A673 (cell line): ENCODE measurements at regions not wholly inside any gene's neighbourhood (a gene's known extent, or its start where the extent isn't known, plus 50 kb on each side); places are given as distances from the start of the nearest gene placed in this dataset.
"Not testable (repeated sequence)": the region's sequence is repeated elsewhere in the genome, so short reads cannot be mapped to it uniquely, and the experiment has no call there.

ENCODE experiments used
- BruUV-seq: library from RNA; stranded (reverse); fragments of 400-500 nt; replicated peaks from 2 replicates; lab custom pipeline; 2021; lab: Mats Ljungman, UMichigan
- CTCF ChIA-PET: fragments of 300-600 bp; sonication (Branson Sonifier 250); formaldehyde crosslinking; loops from one replicate; lab custom pipeline; 2022; ENCODE audit warnings: antibody characterized with exemption; lab: Charles Lee
- POLR2A ChIA-PET: fragments of 300-600 bp; sonication (Branson Sonifier 250); formaldehyde crosslinking; loops from one replicate; lab custom pipeline; 2022; ENCODE audit warnings: antibody characterized with exemption; ENCODE audit not compliant: low non-redundant PET; lab: Charles Lee
- DNase-seq: peaks from one replicate; pipeline ENCODE4 v3.0.0-alpha.2; 2015; ENCODE audit warnings: low spot score
- H3K27ac ChIP-seq: fragments of 200-600 bp; sonication (generic); 2 replicates; pipeline ENCODE4 v1.5.1; 2016; ENCODE audit warnings: mixed run types, low read depth, mild to moderate bottlenecking, mixed read lengths, antibody characterized with exemption, low read length; ENCODE audit not compliant: poor library complexity, severe bottlenecking
- H3K27me3 ChIP-seq: fragments of 200-600 bp; sonication (generic); replicated peaks from 2 replicates; pipeline ENCODE4 v1.6.1; 2017; ENCODE audit warnings: mixed run types, low read depth, mild to moderate bottlenecking, mixed read lengths, antibody characterized with exemption, low read length; ENCODE audit not compliant: insufficient read depth, poor library complexity
- H3K36me3 ChIP-seq: fragments of 200-600 bp; sonication (generic); 2 replicates; pipeline ENCODE4 v1.6.1; 2016; ENCODE audit warnings: mixed run types, mild to moderate bottlenecking, mixed read lengths, antibody characterized with exemption, low read length; ENCODE audit not compliant: insufficient read depth, poor library complexity, severe bottlenecking
- H3K4me1 ChIP-seq: fragments of 200-600 bp; sonication (generic); 2 replicates; pipeline ENCODE4 v1.6.1; 2017; ENCODE audit warnings: mixed run types, mild to moderate bottlenecking, mixed read lengths, antibody characterized with exemption, low read length; ENCODE audit not compliant: insufficient read depth, poor library complexity, severe bottlenecking
- H3K4me3 ChIP-seq: fragments of 200-600 bp; sonication (generic); 2 replicates; pipeline ENCODE4 v1.5.1; 2016; ENCODE audit warnings: low read depth, mixed run types, mild to moderate bottlenecking, mixed read lengths, low read length; ENCODE audit not compliant: poor library complexity, severe bottlenecking
- H3K9me3 ChIP-seq: fragments of 200-600 bp; sonication (generic); 2 replicates; pipeline ENCODE4 v1.6.1; 2016; ENCODE audit warnings: mixed run types, low read depth, mild to moderate bottlenecking, mixed read lengths, antibody characterized with exemption, low read length; ENCODE audit not compliant: poor library complexity, severe bottlenecking
- CTCF ChIP-seq: fragments of 300-800, 200-600 bp; sonication (generic); conservative IDR thresholded peaks from 2 replicates; pipeline ENCODE4 v1.5.1; 2017; ENCODE audit warnings: low read depth, mild to moderate bottlenecking, antibody characterized with exemption, low read length, moderate library complexity, mixed read lengths
- EZH2 ChIP-seq: fragments of 200-600 bp; sonication (generic); IDR thresholded peaks from 2 replicates; pipeline ENCODE4 v1.6.1; 2017; ENCODE audit warnings: borderline replicate concordance, low read depth, mild to moderate bottlenecking, mixed read lengths, antibody characterized with exemption, low read length; ENCODE audit not compliant: poor library complexity, severe bottlenecking
- intact Hi-C: fragments of 100-400 bp; cut with micrococcal nuclease; formaldehyde crosslinking; loops from one replicate; pipeline ENCODE4 v1.10.0; 2022; ENCODE audit not compliant: unreplicated experiment

- H3K9me3 ChIP-seq = no peaks in the 10 kb centered on the region
- no peaks in the 10 kb centered on the region for H3K4me1 ChIP-seq
- no peak for TF ChIP-seq EZH2
- TF ChIP-seq CTCF = no peak
- H3K36me3 ChIP-seq = no peaks in the 10 kb centered on the region
- H3K4me3 ChIP-seq = no peak overlapping the region
- peaks cover 43% of the 10 kb centered on the region for H3K27me3 ChIP-seq
- no peak overlapping the region for H3K27ac ChIP-seq
- ChIA-PET POLR2A (no interaction called here), CTCF (no interaction called here)
- intact Hi-C loops = no loop called here
- no TSS peak for BruUV-seq
- no peak for DNase-seq
Observed at GRCh38 chr1:34369701-34370455, 193.2 kb downstream of the C1orf94 start.

GRCh38 chr1:34370748-34371147, 194.0 kb downstream of the C1orf94 start:
- H3K4me3 ChIP-seq = no peak overlapping the region
- no peaks in the 10 kb centered on the region for H3K9me3 ChIP-seq
- intact Hi-C loops = no loop called here
- H3K27me3 ChIP-seq = peaks cover 51% of the 10 kb centered on the region
- no TSS peak for BruUV-seq
- H3K27ac ChIP-seq = no peak overlapping the region
- no peaks in the 10 kb centered on the region for H3K36me3 ChIP-seq
- POLR2A ChIA-PET = no interaction called here
- no peaks in the 10 kb centered on the region for H3K4me1 ChIP-seq
- CTCF ChIA-PET = no interaction called here
- no peak for DNase-seq
- no peak for TF ChIP-seq CTCF
- TF ChIP-seq EZH2 = no peak

GRCh38 chr1:34371179-34371578, 194.5 kb downstream of the C1orf94 start:
- BruUV-seq, CTCF ChIA-PET, POLR2A ChIA-PET, H3K4me3 ChIP-seq, H3K9me3 ChIP-seq, DNase-seq, H3K4me1 ChIP-seq, intact Hi-C loops, H3K27ac ChIP-seq, H3K36me3 ChIP-seq: not testable (repeated sequence)
- H3K27me3 ChIP-seq = peaks cover 51% of the 10 kb centered on the region
